ENCODE measurements at regions not wholly inside any gene's neighbourhood (a gene's known extent, or its start where the extent isn't known, plus 50 kb on each side); places are given as distances from the start of the nearest gene placed in this dataset.

- DNase-seq = no peak
- no peaks in the 10 kb centered on the region for H3K36me3 ChIP-seq
- intact Hi-C loops (cut with DNase I) = no loop called here
- H3K27me3 ChIP-seq = no peaks in the 10 kb centered on the region
- no peak overlapping the region for H3K27ac ChIP-seq
- no peaks in the 10 kb centered on the region for H3K4me1 ChIP-seq
- 65 to 89% (median 72%) methylated on average over 2 of the region's 2 CpGs for WGBS, 4 donors
- ATAC-seq = no peak
- H3K9me3 ChIP-seq = no peaks in the 10 kb centered on the region
- H3K4me3 ChIP-seq = no peak overlapping the region
- TF ChIP-seq CTCF (IDR thresholded peaks at IDR 0.05) = no peak
- TF ChIP-seq POLR2A (IDR thresholded peaks at IDR 0.05) = no peak
Observed at GRCh38 chr1:57949168-57949567, 525.3 kb upstream of the DAB1 start.

GRCh38 chr1:57947471-57947870 is 523.6 kb upstream of the DAB1 start:
- no peak overlapping the region for H3K4me3 ChIP-seq
- H3K4me1 ChIP-seq = no peaks in the 10 kb centered on the region
- no peaks in the 10 kb centered on the region for H3K36me3 ChIP-seq
- WGBS, 4 donors = 76 to 87% (median 79%) methylated on average over 6 of the region's 6 CpGs
- ATAC-seq (no peak), DNase-seq (no peak)
- H3K27me3 ChIP-seq = no peaks in the 10 kb centered on the region
- TF ChIP-seq POLR2A (IDR thresholded peaks at IDR 0.05) (no peak), CTCF (IDR thresholded peaks at IDR 0.05) (no peak)
- peaks cover 0 to 1% (median 0%) of the 10 kb centered on the region in 12 donors for H3K9me3 ChIP-seq
- no peak overlapping the region for H3K27ac ChIP-seq
- intact Hi-C loops (cut with DNase I) = no loop called here

- WGBS, 4 donors = 74 to 83% (median 76%) methylated on average over 4 of the region's 4 CpGs
- no peak for TF ChIP-seq CTCF (IDR thresholded peaks at IDR 0.05)
- no peak for TF ChIP-seq POLR2A (IDR thresholded peaks at IDR 0.05)
- ATAC-seq (no peak), DNase-seq (no peak)
- intact Hi-C loops (cut with DNase I) = no loop called here
- H3K36me3 ChIP-seq = no peaks in the 10 kb centered on the region
- no peaks in the 10 kb centered on the region for H3K27me3 ChIP-seq
- H3K9me3 ChIP-seq = peaks cover 0 to 2% (median 0%) of the 10 kb centered on the region in 12 donors
- H3K4me1 ChIP-seq = no peaks in the 10 kb centered on the region
- no peak overlapping the region for H3K4me3 ChIP-seq
- no peak overlapping the region for H3K27ac ChIP-seq
Observed at GRCh38 chr1:57945045-57945444, 521.2 kb upstream of the DAB1 start.

- 88 to 100% (median 93%) methylated on average over 2 of the region's 2 CpGs for WGBS, 4 donors
- TF ChIP-seq CTCF (IDR thresholded peaks at IDR 0.05) (no peak), POLR2A (IDR thresholded peaks at IDR 0.05) (no peak)
- Histone ChIP-seq H3K27ac (no peak overlapping the region), H3K4me1 (no peaks in the 10 kb centered on the region), H3K4me3 (no peak overlapping the region), H3K27me3 (no peaks in the 10 kb centered on the region), H3K9me3 (peaks cover 0 to 4% (median 0%) of the 10 kb centered on the region in 12 donors), H3K36me3 (no peaks in the 10 kb centered on the region)
- intact Hi-C loops (cut with DNase I) = no loop called here
- no peak for DNase-seq
- ATAC-seq = no peak
Observed at GRCh38 chr1:57943365-57943764, 519.5 kb upstream of the DAB1 start.
